Smooth muscle cell (in vitro differentiated cells): ENCODE measurements at regions not wholly inside any gene's neighbourhood (a gene's known extent, or its start where the extent isn't known, plus 50 kb on each side); places are given as distances from the start of the nearest gene placed in this dataset.
"Not testable (repeated sequence)": the region's sequence is repeated elsewhere in the genome, so short reads cannot be mapped to it uniquely, and the experiment has no call there.

Experiments used
- DNase-seq: peaks from one replicate; lab custom pipeline; 2025; ENCODE audit not compliant: unreplicated experiment; lab: John Stamatoyannopoulos, UW
- H2AFZ ChIP-seq: fragments of 200-600 bp; sonication (generic); 2 replicates; pipeline ENCODE4 v1.6.0; 2016; ENCODE audit warnings: antibody characterized with exemption, low read depth, mild to moderate bottlenecking
- H3F3A ChIP-seq: fragments of 200-600 bp; sonication (generic); 2 replicates; pipeline ENCODE4 v1.6.0; 2017; ENCODE audit warnings: antibody characterized with exemption, low read depth
- H3K27ac ChIP-seq: fragments of 200-600 bp; sonication (generic); 2 replicates; pipeline ENCODE4 v1.5.1; 2016; ENCODE audit warnings: low read depth, mild to moderate bottlenecking
- H3K27me3 ChIP-seq: fragments of 200-600 bp; sonication (generic); 2 replicates; pipeline ENCODE4 v1.6.1; 2016; ENCODE audit warnings: low read depth, mild to moderate bottlenecking
- H3K36me3 ChIP-seq: fragments of 200-600 bp; sonication (generic); 2 replicates; pipeline ENCODE4 v1.5.1; 2016; ENCODE audit warnings: low read depth
- H3K4me1 ChIP-seq: fragments of 200-600 bp; sonication (generic); 2 replicates; pipeline ENCODE4 v1.5.1; 2016; ENCODE audit warnings: low read depth
- H3K4me2 ChIP-seq: fragments of 200-600 bp; sonication (generic); 2 replicates; pipeline ENCODE4 v1.6.0; 2016; ENCODE audit warnings: mild to moderate bottlenecking
- H3K4me3 ChIP-seq: fragments of 200-600 bp; sonication (generic); 2 replicates; pipeline ENCODE4 v1.5.1; 2016; ENCODE audit warnings: mild to moderate bottlenecking
- H3K79me2 ChIP-seq: fragments of 200-600 bp; sonication (generic); 2 replicates; pipeline ENCODE4 v1.6.0; 2016; ENCODE audit warnings: low read depth, mild to moderate bottlenecking
- H3K9ac ChIP-seq: fragments of 200-600 bp; sonication (generic); 2 replicates; pipeline ENCODE4 v1.6.0; 2016; ENCODE audit warnings: low read depth
- H3K9me3 ChIP-seq: fragments of 200-600 bp; sonication (generic); replicated peaks from 2 replicates; pipeline ENCODE4 v1.5.1; 2016; ENCODE audit warnings: low read depth
- H4K20me1 ChIP-seq: fragments of 200-600 bp; sonication (generic); 2 replicates; pipeline ENCODE4 v1.6.0; 2016; ENCODE audit warnings: low read depth
- WGBS: methylation state at CpG from one replicate; pipeline ENCODE4 v1.1.7; 2016; ENCODE audit warnings: low lambda C conversion rate; 5-methylcytosine and 5-hydroxymethylcytosine counted together
- TF ChIP-seq, protein P1 (sequence below): fragments of 200-600 bp; sonication (generic); IDR thresholded peaks from 2 replicates; pipeline ENCODE4 v1.5.1; 2017; ENCODE audit warnings: borderline replicate concordance, mild to moderate bottlenecking, antibody characterized with exemption; ENCODE audit not compliant: insufficient read depth, poor library complexity, severe bottlenecking

DNA sequence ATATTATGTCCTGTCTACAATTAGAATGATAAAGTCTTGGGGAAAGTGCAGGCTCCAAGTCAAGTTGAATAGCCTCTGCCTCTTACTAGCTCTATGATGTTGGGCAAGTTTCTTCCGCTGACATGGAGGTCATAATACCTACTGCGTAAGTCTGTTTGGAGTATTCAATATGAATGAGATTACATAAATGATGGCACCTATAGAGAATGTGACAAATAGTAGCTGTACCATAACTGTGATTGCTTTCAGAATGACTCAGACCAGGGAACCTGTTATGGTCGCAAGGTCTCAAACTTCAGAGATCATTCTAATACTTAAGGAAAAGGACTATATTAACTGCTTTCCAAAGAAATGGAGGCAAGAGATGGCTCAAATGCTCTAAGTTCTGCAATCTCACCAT is 94.0 kb upstream of the ABCA1 start:
- Histone ChIP-seq H3K4me3 (no peak overlapping the region), H2AFZ (no peak overlapping the region), H3K27ac (no peak overlapping the region), H3K9ac (no peak overlapping the region), H4K20me1 (no peaks in the 10 kb centered on the region), H3K9me3 (no peaks in the 10 kb centered on the region), H3K27me3 (no peaks in the 10 kb centered on the region), H3F3A (no peaks in the 10 kb centered on the region), H3K4me1 (peaks cover 5% of the 10 kb centered on the region), H3K36me3 (no peaks in the 10 kb centered on the region), H3K4me2 (no peak overlapping the region), H3K79me2 (no peaks in the 10 kb centered on the region)
- DNase-seq: no peak
- 96% methylated on average over 3 of the region's 3 CpGs for WGBS
- TF ChIP-seq, protein P1, sequence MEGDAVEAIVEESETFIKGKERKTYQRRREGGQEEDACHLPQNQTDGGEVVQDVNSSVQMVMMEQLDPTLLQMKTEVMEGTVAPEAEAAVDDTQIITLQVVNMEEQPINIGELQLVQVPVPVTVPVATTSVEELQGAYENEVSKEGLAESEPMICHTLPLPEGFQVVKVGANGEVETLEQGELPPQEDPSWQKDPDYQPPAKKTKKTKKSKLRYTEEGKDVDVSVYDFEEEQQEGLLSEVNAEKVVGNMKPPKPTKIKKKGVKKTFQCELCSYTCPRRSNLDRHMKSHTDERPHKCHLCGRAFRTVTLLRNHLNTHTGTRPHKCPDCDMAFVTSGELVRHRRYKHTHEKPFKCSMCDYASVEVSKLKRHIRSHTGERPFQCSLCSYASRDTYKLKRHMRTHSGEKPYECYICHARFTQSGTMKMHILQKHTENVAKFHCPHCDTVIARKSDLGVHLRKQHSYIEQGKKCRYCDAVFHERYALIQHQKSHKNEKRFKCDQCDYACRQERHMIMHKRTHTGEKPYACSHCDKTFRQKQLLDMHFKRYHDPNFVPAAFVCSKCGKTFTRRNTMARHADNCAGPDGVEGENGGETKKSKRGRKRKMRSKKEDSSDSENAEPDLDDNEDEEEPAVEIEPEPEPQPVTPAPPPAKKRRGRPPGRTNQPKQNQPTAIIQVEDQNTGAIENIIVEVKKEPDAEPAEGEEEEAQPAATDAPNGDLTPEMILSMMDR: no peak

DNA sequence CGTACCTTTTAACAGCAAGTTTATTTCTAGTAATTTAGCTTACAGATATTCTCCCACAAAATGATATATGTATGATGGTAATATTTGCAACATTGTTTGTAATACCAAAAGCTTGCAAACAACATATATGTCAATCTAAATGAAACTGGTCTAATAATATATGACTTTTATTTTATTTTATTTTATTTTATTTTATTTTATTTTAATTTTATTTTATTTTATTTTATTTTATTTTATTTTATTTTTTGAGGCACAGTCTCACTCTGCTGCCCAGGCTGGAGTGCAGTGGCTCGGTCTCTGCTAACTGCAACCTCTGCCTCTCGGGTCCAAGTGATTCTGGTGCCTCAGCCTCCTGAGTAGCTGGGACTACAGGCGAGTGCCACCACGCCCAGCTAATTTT is 94.6 kb upstream of the ABCA1 start:
- not testable (repeated sequence) for DNase-seq, H3K27ac ChIP-seq, H3F3A ChIP-seq, H3K9ac ChIP-seq, H3K9me3 ChIP-seq, H3K4me3 ChIP-seq, H4K20me1 ChIP-seq, H3K4me1 ChIP-seq, H3K79me2 ChIP-seq, H3K4me2 ChIP-seq, H3K27me3 ChIP-seq, H3K36me3 ChIP-seq, H2AFZ ChIP-seq
- 89% methylated on average over 5 of the region's 5 CpGs for WGBS

DNA sequence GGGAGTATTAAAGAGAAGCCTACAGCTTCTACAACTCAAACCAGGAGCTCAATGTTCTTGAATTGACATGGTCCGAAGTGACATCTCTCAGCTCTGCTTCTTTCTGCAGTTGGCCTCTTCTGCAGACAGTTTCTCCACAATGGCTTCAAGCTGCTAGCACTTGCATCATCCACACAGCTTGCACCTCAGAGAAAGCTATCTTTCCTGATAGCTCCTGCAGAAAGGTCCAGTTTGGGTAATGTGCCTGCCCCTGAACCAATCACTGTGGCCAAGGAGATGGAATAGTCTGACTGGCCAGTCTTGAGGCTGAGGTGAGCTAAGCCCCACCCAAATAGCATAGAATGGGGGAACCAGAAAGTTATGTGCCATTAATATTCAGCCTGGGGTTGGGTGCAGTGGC is 95.8 kb upstream of the ABCA1 start:
- Histone ChIP-seq H3K36me3 (no peaks in the 10 kb centered on the region), H3K4me2 (no peak overlapping the region), H3K4me3 (no peak overlapping the region), H3K9me3 (no peaks in the 10 kb centered on the region), H4K20me1 (no peaks in the 10 kb centered on the region), H3K27ac (no peak overlapping the region), H3K4me1 (peaks cover 5% of the 10 kb centered on the region), H3F3A (no peaks in the 10 kb centered on the region), H3K27me3 (no peaks in the 10 kb centered on the region), H2AFZ (no peak overlapping the region), H3K9ac (no peak overlapping the region), H3K79me2 (no peaks in the 10 kb centered on the region)
- TF ChIP-seq, protein P1: no peak
- DNase-seq: no peak
- 86% methylated on average over 1 of the region's 1 CpG for WGBS

DNA sequence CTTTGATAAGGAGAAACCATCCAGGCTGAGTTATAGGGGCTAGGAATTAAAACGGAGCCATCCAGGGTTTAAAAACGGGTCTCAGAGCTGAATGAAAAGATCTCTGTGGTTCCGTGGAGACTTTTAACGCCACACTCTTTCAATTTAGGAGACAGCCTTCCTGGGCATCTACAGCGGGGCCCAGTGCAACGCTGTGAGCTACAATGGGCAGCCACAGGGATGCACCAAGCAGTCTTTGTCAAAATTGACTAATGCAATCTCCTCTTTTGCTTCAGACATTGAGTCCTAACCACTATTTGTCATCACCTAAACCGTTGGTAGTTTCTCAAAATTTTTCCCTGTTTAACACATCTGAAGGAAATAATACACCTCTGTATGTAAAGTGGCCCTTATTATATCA is 96.6 kb upstream of the ABCA1 start:
- TF ChIP-seq, protein P1: no peak
- Histone ChIP-seq H3K79me2 (no peaks in the 10 kb centered on the region), H2AFZ (no peak overlapping the region), H3K4me1 (peaks cover 5% of the 10 kb centered on the region), H3K27me3 (no peaks in the 10 kb centered on the region), H3K4me2 (no peak overlapping the region), H3K9ac (no peak overlapping the region), H3K36me3 (no peaks in the 10 kb centered on the region), H3F3A (no peaks in the 10 kb centered on the region), H3K9me3 (no peaks in the 10 kb centered on the region), H4K20me1 (no peaks in the 10 kb centered on the region), H3K27ac (no peak overlapping the region), H3K4me3 (no peak overlapping the region)
- 87% methylated on average over 7 of the region's 7 CpGs for WGBS
- no peak for DNase-seq
